GM18858 (cell line): ENCODE measurements at regions not wholly inside any gene's neighbourhood (a gene's known extent, or its start where the extent isn't known, plus 50 kb on each side); places are given as distances from the start of the nearest gene placed in this dataset.

Experiments used
- ATAC-seq: cut with Tn5 transposase; IDR thresholded peaks from one replicate; pipeline ENCODE4 v1.9.1; 2021; ENCODE audit not compliant: unreplicated experiment

DNA sequence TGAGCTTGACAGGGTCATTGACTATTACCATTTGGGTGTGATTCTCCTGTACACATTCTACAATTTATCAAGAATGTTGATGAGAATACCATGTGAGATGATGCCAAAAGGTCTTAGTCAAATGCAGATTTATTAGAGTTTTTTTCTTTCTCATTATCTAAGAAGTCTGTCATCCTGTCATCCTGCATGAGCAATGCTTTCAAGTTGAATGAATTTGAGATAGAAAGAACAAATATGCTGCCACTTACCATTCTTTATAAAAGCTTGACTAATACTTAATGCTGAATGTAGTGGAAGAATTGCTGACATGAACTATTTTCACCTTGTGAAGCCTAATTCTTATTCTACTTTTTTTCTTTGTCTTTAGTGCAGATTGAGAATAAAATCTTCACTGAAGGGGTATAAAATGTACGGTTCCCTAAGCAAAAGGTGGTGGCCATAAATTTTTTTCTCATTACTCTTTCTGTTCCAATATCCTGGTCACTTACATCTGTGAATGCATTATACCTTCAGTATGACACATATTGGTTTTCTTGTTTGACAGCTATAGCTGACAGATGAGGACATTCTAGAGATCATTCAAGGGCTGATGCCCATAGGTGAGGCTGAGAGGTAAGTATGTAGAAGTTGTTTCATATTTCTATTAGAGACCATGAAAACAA, 1434.7 kb downstream of the SLITRK1 start:
- no peak for ATAC-seq

DNA sequence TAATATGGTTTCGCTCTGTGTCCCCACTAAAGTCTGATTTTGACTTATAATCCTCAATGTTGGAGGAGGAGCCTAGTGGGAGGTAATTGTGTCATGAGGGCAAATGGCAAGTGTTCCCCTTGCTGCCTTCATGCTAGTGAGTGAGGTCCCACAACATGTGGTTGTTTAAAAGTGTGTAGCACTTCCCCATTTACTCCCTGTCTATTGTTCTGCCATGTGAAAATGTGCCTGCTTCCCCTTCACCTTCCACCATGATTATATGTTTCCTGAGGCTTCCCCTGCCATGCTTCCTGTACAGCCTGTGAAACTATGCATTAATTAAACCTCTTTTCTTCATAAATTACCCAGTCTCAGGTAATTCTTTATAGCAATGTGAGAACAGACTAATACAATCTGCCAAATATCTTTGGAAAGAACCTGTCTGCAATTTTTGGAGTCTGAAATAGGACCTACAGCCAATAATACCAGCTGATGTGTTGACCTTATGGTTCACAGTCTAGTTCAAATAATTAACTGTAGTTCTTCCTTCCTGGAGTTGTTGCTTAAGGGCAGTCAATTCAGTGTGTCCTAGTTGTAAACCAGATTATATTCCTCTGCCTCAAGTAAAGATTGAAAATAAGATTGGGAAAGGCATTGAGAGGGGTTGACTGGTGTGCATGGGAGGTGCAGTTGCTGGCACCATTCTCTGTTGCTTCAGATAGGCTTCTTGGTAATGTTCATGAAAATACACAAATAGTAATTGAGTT, 1442.9 kb downstream of the SLITRK1 start:
- ATAC-seq: no peak

DNA sequence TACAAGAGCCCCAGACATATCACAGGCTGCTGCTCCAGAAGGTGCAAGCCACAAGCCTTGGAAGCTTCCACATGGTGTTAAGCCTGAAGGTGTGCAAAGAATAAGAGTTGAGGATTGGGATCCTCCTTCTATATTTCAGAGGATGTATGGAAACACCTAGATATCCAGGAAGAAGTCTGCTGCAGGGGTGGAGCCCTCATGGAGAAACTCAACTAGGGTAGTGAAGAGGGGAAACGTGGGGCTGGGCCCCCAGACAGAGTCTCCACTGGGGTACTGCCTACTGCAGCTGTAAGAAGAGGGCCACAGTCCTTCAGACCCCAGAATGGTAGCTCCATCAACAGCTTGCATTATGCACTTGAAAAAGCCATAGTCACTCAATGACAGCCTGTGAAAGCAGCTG, 1444.0 kb downstream of the SLITRK1 start:
- no peak for ATAC-seq

DNA sequence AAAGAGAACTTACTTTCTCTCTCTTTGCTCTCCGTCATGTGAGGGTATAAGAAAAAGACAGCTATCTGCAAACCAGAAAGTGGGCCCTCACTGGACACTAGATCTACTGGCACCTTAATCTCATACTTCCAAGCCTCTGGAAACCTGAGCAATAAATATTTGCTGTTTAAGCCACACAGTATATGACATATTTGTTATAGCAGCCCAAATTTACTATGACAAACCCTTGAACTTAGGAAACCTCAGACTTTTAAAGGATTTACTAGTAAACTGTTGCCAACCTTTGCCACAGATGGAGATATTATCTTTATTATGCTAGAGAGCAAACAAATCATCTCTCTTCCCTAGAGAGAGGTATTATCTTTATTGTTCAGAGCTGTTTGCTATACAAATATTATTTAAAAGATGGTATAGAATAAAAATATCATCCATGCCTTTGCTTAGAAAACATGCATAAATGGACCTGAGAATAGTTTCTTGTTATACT, 1446.1 kb downstream of the SLITRK1 start:
- no peak for ATAC-seq

DNA sequence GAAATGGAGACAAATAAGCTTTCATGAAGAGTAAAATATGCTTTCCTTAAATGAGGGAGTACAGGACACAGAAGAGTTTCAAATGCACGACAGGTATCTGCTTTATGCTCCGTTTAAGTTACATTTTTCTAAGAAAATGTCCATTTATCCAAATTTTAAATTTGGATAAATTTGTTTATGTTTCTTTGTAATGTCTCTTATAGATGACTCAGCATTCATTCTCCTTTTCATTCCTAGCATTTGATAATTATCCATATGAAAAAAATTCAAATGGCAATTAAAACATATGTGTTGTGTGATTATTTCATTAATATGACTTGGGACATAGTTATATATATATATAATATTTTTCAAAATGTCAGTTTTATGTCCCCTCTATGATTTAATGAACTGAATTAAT, 1449.3 kb downstream of the SLITRK1 start:
- no peak for ATAC-seq

DNA sequence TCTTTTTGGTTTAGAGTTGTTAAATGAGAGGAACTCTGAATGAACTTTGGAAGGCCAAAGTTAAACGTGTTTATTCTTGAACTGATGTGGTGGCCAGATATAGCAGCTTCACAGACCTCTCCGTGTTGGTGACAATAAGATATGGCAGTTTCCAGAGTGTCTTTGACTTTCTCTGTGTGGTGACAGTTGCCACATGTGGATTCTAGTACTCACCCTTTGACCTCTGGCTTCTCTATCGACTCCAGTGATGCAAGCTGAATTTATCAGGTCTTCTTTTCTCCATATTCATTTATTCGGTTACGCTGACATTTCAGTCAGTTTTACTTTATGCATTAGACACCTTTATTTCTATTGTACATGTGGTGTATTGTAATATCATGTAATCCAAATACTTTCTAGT, 1469.5 kb downstream of the SLITRK1 start:
- ATAC-seq: no peak

DNA sequence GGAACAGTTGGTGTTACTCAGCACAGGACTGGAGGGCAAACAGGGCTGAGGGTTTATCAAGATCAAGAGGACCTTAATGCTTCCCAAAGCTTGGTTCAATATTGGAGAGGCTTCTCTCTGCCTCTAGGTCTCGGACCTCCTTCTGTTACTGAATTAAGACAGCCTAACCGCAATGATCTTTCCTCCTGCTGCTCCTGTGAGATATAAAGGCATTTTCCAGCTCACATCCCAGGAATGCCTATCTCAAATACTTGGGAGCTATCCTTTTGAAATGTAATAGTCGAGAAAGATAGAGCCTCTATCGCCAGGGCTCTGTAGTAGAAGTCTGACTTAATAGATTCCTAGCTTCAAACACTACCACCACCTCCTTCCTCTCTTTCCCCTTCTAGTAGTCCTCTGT, 1475.0 kb downstream of the SLITRK1 start:
- no peak for ATAC-seq

DNA sequence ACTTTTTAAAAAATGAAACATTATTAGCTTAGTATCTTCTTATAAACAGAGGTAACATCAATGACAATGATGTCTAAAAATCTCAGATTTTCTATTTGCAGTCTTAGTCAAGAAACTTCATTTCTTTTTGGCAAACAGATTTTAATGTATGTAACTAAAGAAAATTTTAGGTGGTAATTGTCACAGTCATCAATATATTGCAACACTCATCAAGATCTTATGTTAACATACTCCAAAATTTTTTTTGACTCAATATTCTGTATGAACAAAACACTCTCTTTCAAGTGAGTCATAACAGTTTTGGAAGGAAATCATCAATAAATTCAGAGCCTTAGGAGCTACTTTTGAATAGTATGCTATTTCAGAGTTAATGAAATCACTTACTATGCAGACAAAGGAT, 1507.6 kb downstream of the SLITRK1 start:
- ATAC-seq: no peak

DNA sequence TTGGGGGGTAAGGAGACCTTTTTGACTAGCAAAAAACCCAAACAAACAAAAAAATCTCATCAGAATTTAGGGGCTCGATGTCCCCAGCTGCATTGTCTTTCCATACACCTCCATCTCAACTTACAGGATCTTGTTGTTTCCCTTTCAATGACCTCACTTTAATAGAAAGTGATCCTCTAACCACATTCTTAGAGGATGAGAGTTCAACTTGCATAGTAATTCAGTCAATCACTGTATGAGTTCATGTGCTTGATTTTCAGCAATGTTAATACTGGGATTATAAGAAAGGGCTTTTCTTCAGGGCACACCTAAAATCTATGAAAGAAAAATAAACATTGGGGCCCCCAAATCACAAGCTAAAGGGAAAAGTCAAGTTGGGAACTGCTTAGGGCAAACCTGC, 1512.0 kb downstream of the SLITRK1 start:
- no peak for ATAC-seq

DNA sequence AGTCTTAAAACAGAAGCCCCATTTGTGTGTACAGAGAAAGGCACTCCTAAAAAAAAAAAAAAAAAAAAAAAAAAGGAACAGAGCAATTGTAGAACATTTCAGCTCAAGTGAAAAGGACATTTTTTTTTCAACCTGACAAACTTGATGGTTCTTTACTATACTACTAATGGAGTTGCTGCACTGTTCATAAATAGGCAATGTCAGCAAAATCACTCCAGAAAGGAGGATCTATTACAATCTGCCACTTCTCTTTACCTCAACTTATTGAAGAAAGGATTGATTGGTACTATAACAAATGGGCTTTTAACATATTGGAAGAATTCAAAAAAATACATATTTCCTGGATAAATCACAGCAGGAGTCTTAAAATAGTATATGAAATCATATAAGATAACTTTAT, 1517.7 kb downstream of the SLITRK1 start:
- ATAC-seq: no peak

DNA sequence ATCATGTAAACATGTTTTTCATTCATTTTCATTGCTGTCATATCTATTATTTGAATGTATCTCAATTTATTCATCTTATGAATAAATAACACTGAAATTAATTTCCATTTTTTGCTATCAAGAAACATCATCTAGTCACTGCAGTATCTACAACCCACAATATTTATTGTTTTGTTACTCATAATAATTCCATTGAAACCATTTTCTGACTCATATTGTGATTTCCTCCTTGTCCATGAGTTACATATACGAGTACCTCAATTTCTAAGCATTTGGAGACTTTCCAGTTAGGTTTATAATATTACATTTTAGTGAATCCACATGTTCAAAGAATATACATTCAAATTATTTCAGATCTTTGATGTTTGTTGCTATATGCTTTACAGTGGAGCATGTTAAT, 1524.0 kb downstream of the SLITRK1 start:
- ATAC-seq: no peak

DNA sequence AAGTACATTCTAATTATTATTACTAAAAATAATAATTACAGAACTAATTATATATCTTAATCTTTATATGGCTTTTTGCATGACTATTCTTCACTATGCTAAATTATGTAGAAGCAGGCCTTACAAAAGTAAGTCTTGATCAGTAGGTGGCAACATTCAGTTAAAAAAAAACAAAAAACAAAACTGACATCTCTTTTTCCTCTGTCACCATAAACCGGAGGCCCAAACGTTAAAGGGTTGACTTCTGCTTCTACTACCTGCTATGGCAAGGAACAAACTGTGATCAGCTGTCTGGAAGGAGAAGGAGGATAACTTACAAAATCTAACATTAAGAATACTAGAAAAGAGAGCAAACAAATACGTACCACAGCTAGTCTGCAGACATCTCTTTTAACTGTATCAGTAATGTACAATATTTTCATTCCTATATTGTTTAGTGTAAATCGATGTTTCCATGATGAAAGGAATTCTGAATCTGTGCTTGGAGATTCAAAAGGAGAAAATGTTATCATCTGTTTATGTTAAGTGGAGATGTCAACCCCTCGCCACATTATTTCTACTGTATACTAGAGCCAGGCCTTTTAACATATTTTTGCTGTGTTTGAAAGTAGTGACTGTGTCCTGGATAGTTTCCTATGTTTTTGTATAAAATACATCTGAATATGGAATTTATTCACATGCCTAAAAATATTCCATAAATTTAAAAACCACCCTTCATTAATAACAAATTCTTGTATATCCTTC, 1525.4 kb downstream of the SLITRK1 start:
- ATAC-seq: no peak

DNA sequence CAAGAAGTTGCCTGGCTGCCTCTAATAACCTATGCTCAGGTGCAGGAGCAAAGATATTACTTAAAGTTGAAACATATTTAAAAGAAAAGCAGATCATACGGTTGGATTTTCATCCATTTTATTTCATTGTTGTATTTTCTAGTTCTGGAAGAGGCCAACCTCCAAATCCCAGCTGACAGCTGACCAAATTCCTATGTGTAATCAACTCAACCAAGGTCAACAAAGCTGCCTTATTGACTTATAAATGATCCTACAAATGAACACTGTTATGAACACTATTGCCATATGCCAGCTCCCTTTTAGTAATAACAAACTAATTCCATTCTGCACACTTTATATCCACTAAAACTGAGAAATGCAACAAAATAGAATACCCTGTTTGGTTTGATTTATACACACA, 1537.4 kb downstream of the SLITRK1 start:
- ATAC-seq: no peak

DNA sequence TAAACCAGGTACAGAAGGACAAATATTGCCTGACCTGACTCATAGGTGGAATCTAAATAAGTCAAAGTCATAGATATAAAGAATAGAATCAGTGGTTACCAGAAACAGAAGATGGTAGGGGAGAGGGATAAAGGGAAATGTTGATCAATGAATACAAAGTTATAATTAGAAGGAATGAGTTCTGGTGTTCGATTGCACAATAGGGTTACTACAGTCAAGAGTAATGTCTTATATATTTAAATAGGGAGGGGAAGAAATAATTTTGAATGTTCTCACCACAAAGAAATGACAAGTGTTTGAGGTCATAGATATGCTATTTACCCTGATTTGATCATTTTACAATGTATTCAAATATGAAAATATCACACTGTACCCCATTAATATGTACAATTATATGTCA, 1541.2 kb downstream of the SLITRK1 start:
- ATAC-seq: no peak

DNA sequence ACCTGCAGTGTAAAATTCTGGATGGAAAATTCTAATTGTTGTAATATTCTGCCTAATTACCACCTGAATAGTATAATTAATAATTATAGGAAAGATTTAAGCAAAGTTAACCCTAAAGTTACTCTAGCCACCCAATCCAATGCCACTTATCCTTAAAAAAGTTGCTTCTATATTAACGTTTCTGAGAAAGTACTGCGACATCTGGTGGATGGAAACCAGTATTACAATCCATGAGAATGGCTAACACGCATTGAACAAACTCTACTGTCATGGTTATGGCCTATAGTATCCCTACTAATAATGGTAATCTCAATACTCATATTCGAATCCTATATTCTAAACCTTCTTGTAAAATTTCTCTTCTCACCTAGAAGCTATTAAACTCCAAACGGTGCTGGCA, 1551.8 kb downstream of the SLITRK1 start:
- ATAC-seq: peak; percentile 57

DNA sequence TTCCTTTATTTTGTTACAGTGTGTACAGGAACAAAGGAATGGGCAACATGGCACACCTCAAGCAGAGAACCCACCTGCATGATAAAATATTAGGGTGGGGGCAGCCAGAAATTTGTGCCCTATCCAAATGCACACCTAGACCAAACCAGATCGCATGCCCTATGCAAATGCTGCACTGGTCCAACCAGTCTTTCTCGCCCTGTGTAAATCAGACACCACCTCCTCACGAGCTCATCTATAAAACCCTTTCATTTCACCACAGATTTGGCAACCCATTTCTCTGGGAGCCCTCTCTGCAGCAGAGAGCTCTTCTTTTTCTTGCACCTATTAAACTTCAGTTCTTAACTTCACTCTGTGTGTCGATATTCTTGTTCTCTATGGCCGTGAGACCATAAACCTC, 1559.2 kb downstream of the SLITRK1 start:
- ATAC-seq: no peak

DNA sequence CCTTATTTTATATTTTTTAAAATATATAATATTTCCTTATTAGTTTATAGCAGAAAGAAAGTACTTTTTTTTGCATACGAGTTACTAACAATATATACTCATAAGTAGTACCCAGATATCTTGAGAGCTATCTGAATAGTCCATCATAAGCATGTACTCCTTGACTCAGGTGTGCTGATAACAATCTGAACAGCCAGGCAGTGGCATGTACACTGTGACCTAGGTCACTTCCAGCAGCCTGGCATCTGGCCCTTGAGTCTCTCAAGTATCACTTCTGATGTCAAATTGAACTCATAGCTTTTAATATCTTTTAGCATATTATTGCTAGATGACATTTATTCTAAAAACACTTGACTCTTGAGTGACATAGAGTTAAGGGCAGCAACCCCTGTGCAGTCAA, 1576.7 kb downstream of the SLITRK1 start:
- no peak for ATAC-seq

DNA sequence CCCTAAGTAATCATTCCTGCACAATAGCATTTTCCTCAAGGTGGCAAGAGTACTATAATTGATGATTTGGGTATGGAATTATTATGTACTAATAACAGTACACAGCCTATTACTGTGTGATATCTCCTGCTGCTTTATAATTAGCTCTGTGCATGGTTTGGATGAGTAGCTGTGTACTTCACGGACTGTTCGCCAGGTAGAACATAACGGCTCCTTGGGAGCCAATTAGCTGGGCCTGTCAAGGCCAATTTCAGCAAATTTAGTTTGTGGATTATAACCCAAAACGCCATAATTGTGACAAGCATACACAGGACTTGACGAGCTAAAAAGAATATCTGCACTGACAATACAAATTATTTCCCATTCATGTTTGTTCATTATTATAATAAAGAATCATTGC, 1584.2 kb downstream of the SLITRK1 start:
- ATAC-seq: no peak

DNA sequence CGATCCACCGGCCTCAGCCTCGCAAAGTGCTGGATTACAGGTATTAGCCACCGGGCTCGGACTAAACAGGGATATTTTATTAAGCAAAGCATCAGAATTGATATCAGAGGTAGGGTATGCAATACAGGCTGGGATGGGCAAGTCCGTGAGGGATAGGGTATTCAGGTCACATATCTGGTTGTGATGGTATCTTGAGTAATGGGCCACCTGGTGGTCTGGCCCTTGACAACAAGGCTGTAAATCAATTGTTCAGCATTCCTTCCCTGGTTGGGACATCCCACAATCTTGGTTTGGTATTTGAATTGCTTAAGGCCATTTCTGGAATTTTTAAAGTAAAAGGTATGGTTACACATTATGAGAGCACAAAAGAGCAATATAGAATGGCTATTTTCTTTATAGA, 1588.0 kb downstream of the SLITRK1 start:
- no peak for ATAC-seq

DNA sequence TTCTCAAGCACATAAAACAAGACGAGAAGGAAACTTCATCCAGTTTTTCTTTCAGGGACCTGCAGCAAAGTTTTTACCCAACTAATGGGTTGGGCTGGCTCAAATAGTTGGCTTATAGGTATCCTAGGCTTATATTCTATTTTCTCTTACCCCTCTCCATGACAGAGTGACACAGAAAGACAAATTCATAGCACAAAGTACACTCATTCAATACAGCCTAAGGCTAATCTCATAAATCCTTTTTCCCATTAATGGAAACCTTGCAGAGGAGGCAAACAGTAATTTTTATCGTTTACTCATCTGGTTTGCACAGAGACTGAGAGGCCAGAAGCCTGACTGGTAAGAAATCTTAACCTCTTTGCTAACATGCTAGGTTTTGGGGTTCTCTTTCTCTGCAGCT, 1589.9 kb downstream of the SLITRK1 start:
- ATAC-seq: no peak

DNA sequence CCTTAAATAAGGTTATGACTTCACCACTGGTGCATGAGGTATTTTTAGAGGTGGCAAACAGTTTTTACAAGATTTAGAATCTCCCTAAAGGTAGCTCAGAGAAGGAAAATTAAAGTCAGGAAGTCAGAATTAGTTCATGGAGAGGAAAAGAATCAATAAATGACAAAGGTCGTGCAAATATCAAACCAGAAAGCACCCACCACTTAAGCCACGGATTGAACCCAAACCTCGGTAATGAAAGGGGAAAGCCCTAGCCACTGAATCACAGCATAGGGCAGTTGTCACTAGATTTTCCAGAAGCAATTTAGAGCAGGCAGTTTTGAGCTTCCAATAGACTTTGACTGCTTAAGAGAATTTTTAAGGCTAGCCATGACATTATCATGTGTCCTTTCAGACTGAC, 1590.4 kb downstream of the SLITRK1 start:
- ATAC-seq: no peak

DNA sequence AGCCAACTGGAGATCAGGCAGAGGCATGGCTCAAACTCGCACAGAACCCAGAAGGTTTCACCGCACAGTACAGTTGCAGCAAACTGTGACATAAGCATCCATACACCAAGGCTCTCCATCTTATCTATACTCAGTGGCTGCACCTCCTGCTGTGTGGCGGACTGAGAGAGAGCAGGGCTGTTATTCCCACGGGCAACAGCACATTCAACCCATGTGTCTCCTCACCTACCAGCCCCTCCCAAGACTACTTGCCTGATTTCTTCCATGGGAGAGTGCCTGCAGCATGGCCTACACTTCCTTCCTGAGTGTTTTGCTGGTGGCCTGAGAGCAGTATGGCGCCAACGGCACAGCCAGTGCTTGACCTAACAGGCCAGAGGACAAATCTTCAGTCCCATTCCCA, 1606.6 kb downstream of the SLITRK1 start:
- no peak for ATAC-seq
